ENCODE measurements at regions not wholly inside any gene's neighbourhood (a gene's known extent, or its start where the extent isn't known, plus 50 kb on each side); places are given as distances from the start of the nearest gene placed in this dataset.

GRCh38 chr7:84701524-84702306 lies 485.1 kb downstream of the SEMA3D start:
- Histone ChIP-seq H3K27ac (no peak overlapping the region), H3K9me3 (no peaks in the 10 kb centered on the region), H3K4me3 (no peak overlapping the region), H3K36me3 (no peaks in the 10 kb centered on the region), H3K4me1 (no peaks in the 10 kb centered on the region), H3K27me3 (no peaks in the 10 kb centered on the region)
- no peak for TF ChIP-seq POLR2AphosphoS5 (IDR thresholded peaks at IDR 0.05)
- TF ChIP-seq EP300 (IDR thresholded peaks at IDR 0.05): no peak
- no peak for TF ChIP-seq CTCF (IDR thresholded peaks at IDR 0.05)
- TF ChIP-seq POLR2A (IDR thresholded peaks at IDR 0.05): no peak
- DNase-seq (ENCODE audit: low spot score in 2 of 2): no peak
- 58% methylated on average over 7 of the region's 7 CpGs for WGBS

- no peak overlapping the region for H3K27ac ChIP-seq
- no peak for DNase-seq (ENCODE audit: low spot score in 2 of 2)
- TF ChIP-seq POLR2A (IDR thresholded peaks at IDR 0.05) (no peak), POLR2AphosphoS5 (IDR thresholded peaks at IDR 0.05) (no peak), CTCF (IDR thresholded peaks at IDR 0.05) (no peak), EP300 (IDR thresholded peaks at IDR 0.05) (no peak)
- peaks cover under 1% of the 10 kb centered on the region for H3K9me3 ChIP-seq
- WGBS: 92% methylated on average over 2 of the region's 2 CpGs
- H3K4me1 ChIP-seq: no peaks in the 10 kb centered on the region
- H3K36me3 ChIP-seq: no peaks in the 10 kb centered on the region
- H3K4me3 ChIP-seq: no peak overlapping the region
- H3K27me3 ChIP-seq: no peaks in the 10 kb centered on the region
These were observed 486.1 kb downstream of the SEMA3D start for GRCh38 chr7:84700563-84701370.

GRCh38 chr7:84697506-84697905 lies 489.4 kb downstream of the SEMA3D start:
- Histone ChIP-seq H3K4me3 (no peak overlapping the region), H3K4me1 (no peaks in the 10 kb centered on the region), H3K27ac (no peak overlapping the region), H3K27me3 (no peaks in the 10 kb centered on the region), H3K9me3 (peaks cover 8% of the 10 kb centered on the region), H3K36me3 (no peaks in the 10 kb centered on the region)
- no peak for DNase-seq (ENCODE audit: low spot score in 2 of 2)
- WGBS: 72% methylated on average over 2 of the region's 2 CpGs
- TF ChIP-seq CTCF (IDR thresholded peaks at IDR 0.05): no peak
- no peak for TF ChIP-seq POLR2A (IDR thresholded peaks at IDR 0.05)
- no peak for TF ChIP-seq POLR2AphosphoS5 (IDR thresholded peaks at IDR 0.05)
- TF ChIP-seq EP300 (IDR thresholded peaks at IDR 0.05): no peak

- H3K27ac ChIP-seq: no peak overlapping the region
- no peaks in the 10 kb centered on the region for H3K36me3 ChIP-seq
- H3K4me1 ChIP-seq: no peaks in the 10 kb centered on the region
- TF ChIP-seq EP300 (IDR thresholded peaks at IDR 0.05): no peak
- TF ChIP-seq CTCF (IDR thresholded peaks at IDR 0.05): no peak
- TF ChIP-seq POLR2AphosphoS5 (IDR thresholded peaks at IDR 0.05): no peak
- no peak for TF ChIP-seq POLR2A (IDR thresholded peaks at IDR 0.05)
- peaks cover 8% of the 10 kb centered on the region for H3K9me3 ChIP-seq
- no peak overlapping the region for H3K4me3 ChIP-seq
- DNase-seq (ENCODE audit: low spot score in 2 of 2): no peak
- 91% methylated on average over 1 of the region's 1 CpG for WGBS
- H3K27me3 ChIP-seq: no peaks in the 10 kb centered on the region
These were observed 493.4 kb downstream of the SEMA3D start for GRCh38 chr7:84693483-84693882.

- no peaks in the 10 kb centered on the region for H3K9me3 ChIP-seq
- no peaks in the 10 kb centered on the region for H3K4me1 ChIP-seq
- TF ChIP-seq POLR2AphosphoS5 (IDR thresholded peaks at IDR 0.05): no peak
- no peak for TF ChIP-seq CTCF (IDR thresholded peaks at IDR 0.05)
- no peak for TF ChIP-seq POLR2A (IDR thresholded peaks at IDR 0.05)
- no peak for TF ChIP-seq EP300 (IDR thresholded peaks at IDR 0.05)
- no peaks in the 10 kb centered on the region for H3K27me3 ChIP-seq
- H3K36me3 ChIP-seq: no peaks in the 10 kb centered on the region
- no peak overlapping the region for H3K4me3 ChIP-seq
- DNase-seq (ENCODE audit: low spot score in 2 of 2): no peak
- H3K27ac ChIP-seq: no peak overlapping the region
These were observed 494.1 kb upstream of the SEMA3A start for GRCh38 chr7:84688671-84689070.
